GM04504 (cell line): ENCODE measurements at regions not wholly inside any gene's neighbourhood (a gene's known extent, or its start where the extent isn't known, plus 50 kb on each side); places are given as distances from the start of the nearest gene placed in this dataset.

ENCODE experiments used
- DNase-seq: peaks from one replicate; pipeline ENCODE4 v3.0.0-alpha.2; 2012; ENCODE audit warnings: low read depth

DNA sequence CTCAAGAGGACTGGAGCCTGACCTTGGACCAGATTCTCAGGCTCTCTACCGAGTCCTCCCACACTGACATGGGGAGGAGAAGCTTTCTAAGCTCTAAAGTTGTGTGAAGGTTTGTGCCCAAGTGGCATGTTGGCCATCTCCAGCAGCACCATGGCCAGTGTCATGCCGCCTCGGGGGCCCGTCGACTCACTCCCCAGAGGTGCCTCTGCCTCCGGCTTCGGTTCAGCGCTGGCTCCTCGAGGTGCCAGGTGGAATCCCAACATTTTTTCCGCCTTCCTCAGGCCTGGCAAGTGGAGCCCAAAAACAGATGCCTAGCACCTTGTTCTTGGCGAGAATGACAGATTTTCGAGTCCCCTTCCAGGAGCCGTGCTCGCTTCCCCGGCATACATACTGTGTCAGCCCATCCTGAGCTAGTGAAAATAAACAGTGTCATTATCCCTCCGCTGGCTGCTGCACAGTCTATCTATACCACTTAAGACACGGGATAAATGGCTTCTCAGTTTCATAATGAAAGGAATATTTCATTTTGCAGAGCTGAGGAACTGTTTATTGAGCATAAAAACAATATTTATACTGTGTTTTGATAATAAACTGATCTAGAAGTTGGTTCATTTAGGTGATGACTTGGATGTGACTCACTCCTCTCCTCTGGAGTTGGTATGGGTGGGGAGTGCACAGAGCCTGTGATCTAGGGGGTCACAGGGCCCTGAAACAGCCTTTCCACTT, 328.5 kb upstream of the TLE3 start:
- DNase-seq = no peak

DNA sequence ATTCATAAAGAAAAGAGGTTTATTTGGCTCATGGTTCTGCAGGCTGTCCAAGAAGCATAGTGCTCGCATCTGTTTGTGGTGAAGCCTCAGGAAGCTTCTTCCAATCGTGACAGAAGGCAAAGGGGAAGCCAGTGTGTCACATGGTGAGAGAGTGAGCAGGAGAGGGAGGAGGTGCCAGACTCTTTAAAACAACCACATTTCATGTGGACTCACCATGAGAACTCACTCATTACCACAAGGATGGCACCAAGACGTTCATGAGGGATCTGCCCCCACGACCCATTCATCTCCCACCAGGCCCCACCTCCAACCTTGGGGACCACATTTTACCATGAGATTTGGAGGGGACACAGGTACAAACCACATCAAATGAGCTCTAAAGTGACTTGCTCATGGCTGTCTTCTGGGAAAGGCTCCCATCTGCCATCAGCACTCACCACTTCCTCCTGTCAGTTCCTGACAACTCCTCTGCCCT, 327.3 kb upstream of the TLE3 start:
- no peak for DNase-seq

DNA sequence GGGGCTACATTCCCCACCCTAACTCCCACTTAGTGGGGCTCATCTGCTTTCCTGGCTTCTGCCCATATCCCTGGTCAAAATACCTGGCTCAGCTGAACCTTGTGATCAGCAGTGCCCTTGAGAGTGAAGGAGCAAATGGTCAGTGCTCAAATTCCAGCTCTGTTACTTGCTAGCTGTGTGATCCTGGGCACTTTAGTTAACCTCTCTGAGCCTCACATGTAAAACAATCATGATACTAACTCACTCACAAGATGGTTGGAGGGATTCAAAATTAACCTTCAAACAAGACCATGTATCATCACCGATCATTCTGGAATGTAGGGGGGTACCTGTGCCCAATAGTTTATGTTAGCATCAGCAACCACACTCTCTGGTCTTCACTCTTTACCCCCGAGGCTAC, 325.6 kb upstream of the TLE3 start:
- no peak for DNase-seq

DNA sequence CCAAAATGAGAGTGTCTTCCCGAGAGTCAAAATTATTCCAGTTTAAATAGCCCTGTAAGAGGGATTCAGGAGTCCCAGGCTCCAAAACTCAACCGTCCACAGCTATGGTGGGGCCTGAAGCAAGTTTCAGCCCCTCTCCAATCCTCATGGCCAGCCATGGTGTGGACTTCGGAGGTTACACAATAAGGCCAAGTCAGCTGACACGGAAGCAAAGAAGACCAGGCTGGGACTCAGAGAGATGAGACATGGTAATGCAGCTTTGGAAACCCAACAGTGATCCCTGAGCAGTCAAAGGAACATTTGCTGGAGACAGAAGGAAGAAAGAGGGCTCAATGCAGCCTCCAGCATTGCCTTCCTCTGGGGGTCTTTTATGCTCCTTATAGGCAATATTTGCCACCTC, 324.6 kb upstream of the TLE3 start:
- no peak for DNase-seq

DNA sequence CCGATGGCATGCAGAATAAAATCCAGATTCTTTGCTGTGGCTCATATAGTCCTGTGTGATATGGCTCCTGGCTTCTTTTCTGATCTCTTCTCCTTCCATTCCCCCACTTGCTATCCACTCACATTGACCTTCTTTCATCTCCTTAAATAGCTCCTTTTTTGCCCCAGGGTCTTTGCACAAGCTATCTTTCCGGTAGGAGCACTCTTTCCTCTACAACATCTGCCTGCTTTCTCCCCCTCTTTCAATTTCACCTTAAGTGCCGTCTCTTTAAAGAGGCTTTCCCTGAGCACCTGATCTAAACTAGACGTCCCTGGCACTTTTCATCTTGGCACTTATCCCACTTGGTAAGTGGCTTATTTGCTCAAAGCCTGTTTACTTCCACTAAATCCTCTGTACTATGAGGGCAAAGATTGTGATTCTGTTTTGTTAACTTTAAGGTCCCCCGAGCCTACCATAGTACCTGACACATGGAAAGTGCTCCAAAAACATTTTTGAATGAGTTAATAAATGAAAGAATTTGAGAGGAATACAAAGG, 323.3 kb upstream of the TLE3 start:
- no peak for DNase-seq

DNA sequence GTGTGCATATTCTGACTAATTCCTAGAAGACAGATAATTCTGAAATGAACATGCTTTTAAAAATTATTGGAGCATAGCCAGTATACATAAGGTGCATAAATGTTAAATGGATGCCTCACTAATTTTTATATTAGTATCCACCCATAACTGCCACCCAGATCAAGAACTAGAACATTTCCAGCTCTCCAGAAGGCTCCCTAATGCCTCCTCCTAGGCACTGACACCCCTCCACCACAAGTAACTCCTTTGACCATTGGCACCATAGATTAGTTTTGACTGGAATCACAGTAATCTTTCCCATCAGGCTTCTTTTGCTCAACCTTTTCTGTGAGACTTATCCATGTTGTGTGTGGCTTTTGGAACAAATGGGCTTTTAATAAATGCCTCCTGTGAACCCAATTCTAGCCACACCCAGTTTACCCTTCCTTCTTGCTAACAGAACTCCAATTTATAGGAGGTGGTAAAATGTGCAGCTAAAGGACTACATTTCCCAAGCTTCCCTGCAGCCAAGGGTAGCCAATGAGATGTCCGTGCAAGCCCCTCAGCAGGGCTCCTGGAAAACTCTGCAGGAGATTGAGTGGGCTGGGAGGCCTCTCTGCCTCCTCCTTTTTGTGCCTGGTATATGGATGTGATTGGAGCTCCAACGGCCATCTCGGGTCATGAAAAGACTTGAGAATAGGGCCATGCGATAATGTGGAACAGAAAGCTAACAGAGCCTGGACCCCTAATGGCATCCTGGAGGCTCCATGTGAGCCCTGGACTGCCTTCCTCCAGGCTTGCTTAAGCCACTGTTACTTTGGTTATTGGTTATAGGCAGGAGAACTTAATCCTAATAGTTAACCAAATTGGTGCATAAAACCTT, 322.6 kb upstream of the TLE3 start:
- DNase-seq = no peak

DNA sequence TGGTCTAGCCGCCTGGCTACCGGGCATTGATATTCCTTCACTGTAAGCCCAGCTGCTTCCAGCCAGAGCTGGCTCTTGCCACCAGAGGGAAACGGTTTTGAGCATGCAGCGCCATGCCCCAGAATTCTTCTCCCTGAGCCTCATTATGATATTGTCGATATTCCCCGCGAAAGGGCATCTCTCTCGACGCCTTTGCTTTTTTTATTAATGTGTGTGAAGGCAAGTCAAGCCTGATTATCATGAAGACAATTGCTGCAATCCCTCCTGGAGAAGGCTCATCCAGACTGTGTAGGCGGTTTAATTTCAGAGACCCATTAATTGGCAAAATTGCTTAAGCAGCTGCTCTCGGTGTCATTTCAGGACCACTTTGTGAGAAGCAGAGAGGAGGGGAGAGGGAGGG, 321.2 kb upstream of the TLE3 start:
- no peak for DNase-seq

DNA sequence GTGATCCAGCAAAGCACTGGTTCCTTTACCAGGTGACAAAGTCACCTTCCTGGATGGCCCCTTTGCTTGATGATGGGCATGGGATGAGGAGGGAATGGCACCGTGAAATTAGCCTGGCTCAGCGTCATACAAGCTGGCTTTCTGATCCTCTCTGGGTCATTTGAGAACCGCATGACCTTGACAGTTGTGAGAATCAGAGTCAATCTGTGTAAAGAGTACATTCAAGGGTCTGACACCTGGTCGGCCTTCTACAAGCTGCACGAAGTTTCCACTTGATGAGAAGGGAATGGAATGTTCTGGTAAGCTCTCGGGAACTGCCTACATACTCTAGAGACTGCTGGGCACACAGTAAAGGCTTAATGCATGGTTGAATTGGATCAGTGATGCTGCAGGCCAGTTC, 319.8 kb upstream of the TLE3 start:
- DNase-seq = no peak

DNA sequence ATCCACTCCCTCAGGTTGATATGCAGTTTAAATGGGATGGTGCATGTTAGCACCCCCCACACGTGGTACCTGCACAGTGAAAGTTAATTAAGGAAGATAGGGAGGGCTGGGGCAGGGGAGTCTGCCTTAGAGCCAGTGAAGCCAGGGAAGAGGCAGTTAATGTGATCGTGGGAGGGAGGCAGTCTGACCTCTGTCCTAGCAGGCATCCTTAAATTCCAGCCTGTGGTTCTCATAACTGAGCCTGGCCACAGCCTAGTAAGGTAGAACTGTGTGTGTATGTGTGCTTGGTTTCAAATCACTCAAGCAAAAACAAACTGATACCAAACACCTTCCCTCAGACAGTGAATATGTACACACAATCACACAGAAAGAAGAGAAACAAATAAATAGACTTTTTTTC, 319.1 kb upstream of the TLE3 start:
- DNase-seq = no peak

DNA sequence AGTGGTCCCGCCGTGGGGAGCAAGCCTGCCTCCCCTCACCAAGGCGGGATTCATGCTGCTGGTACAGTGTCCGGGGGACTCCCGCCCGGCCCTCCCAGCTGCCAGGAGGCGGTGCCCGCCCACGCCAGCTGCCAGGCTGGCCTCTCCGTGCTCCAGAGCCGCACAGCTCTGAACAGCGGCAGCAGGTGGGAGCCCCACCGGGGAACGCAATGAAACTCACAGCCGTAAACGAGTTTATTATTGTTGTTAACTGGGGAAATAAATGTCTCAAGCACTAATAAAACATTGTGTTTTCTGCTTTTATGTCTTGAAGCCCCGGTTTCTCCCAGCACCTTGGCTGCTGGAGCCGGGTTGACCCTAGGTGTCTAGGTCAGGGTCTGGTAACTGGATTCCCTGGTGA, 317.7 kb upstream of the TLE3 start:
- no peak for DNase-seq

DNA sequence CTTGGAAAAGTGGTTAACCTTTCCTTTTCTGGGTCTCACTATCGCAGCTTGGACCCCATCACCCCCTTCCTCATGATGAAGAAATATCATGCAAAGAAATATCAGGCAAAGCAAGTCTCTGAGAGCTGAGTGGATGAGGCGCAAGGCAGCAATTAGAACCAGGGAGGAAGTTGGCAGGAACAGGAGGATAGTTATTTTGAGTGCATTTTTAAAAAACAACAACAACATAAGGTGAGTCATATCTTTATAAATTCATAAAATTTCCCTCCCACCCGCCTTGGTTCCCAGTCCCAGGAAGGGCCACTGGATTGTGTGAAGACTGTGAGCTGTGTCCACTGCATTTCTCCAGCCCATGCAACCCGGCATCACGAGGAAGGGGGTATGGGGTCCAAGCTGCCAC, 316.9 kb upstream of the TLE3 start:
- DNase-seq = no peak

DNA sequence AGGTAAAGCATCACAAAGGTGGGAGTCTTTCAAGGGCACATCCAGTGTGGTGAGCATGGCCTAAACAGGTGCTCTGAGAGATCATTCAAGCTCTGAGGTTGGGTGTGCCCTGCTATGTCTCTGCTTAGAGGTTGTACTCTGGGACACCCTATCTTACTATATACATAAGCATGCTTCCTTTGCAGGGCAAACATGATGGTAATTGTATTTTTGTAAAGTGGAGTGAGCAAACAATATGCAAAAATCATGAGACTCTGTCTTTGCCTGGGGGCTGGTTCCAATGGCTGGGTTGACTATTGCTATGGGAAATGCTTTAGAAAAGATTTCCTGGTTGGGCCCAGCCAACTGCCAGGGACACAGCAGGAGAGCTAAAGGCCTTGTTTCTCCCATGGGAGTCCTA, 315.1 kb upstream of the TLE3 start:
- DNase-seq = no peak

DNA sequence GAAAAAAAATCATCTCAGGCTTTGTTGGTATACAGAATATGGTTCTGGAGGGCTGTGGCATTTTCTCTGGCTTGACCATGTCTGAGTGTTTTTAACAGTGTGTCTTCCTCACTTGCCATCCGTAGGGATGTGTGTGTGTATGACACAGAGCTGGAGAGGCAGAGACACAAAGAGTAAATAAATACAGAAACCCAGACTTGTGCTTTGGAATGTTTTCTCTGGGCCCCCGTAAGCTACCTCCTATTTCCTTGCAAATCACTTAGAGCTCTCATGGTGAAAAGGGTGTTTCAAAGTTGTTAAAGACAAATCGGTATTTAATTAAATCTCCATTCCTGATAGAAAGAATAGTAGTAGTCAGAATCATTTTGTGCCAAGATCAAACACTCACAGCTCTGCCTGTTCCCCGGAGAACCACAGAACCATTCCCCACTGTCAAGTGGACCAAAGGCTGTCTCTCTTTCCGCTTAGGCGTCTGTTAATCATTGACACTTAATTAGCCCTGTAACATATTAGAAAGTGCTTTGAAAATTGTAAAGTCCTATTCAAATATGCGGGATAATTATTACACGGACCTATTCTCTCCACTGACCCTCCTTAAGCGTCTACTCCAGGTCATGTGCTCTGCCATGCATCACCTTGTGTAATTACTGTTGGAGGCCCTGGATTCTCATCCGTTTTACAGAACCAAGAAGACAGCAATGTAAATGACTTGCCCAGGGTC, 313.6 kb upstream of the TLE3 start:
- no peak for DNase-seq

DNA sequence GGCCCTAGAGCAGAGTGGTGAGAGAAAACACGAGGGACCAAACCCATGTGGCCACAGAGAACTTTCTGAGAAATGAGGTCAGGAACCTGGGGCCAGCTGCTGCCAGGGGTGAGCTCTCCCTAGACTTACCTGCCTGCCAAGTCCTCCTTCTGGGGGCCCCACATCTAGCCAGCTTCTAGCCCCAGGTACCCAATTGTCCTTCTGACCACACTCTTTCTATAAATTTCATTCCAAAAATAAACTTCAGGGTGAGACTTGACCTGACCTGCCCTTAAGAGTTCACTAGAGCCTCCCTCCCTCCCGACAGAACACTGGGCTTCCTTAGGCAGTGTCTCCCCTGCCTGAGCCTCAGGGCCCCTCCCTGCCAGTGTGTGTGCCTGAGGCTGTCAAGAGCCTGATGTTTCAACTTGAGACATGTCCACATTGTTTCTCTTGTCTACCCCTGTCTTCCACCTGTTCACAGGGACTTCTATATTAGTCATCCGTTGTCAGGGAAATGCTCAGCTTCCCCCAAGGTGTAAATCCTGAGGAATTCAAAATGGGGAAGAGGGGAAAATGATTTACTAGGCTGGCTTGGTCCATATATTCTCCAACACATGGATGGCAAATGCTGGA, 312.8 kb upstream of the TLE3 start:
- DNase-seq = no peak

DNA sequence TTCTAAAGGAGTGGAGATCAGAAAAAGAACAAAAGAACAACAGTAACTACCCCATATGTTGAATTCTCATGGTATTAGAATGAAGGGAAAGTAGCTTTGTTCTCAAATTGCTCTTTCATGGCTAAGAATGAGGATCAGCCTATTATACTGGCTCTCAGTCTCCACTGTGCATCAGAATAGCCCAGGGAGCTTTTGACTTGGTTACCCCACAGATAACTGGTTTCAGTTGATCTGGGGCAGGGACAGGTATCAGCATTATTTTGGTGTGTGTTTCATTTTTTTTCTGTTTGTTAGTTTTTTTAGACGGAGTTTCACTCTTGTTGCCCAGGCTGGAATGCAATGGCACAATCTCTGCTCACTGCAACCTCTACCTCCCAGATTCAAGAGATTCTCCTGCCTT, 311.7 kb upstream of the TLE3 start:
- DNase-seq = no peak

DNA sequence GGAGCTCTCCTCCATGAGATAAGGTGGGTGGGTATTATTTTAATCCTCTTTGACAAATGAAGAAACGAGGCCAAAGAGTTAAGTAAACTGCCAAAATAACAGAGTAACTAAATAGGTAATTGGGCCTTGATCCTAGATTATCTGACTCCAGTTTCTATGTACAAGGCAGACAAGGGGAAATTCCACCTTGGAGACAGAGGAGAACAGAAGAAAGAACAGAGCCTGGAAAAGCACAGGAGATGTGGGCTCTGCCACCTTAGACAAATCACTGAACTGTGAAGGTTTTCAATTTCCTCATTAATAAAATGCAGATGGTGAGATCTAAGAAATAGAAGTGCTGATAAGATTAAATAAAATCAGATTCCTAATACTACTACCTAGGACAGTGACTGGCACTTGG, 310.2 kb upstream of the TLE3 start:
- no peak for DNase-seq

DNA sequence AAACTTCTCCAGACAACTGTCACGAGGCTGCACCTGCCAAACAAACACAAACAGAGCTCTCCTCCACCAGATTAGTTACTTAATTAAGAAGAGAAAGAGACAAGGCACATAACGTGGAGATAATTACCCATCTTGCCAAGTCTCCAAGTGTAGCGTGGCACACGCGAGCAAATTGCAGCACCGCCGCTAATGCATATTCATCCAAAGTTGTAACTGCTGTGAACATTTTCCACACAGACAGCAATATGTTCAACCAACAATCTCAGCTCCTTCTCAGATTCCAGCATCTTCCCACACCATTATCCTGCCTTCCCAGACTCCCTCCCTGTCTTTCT, 309.6 kb upstream of the TLE3 start:
- no peak for DNase-seq

DNA sequence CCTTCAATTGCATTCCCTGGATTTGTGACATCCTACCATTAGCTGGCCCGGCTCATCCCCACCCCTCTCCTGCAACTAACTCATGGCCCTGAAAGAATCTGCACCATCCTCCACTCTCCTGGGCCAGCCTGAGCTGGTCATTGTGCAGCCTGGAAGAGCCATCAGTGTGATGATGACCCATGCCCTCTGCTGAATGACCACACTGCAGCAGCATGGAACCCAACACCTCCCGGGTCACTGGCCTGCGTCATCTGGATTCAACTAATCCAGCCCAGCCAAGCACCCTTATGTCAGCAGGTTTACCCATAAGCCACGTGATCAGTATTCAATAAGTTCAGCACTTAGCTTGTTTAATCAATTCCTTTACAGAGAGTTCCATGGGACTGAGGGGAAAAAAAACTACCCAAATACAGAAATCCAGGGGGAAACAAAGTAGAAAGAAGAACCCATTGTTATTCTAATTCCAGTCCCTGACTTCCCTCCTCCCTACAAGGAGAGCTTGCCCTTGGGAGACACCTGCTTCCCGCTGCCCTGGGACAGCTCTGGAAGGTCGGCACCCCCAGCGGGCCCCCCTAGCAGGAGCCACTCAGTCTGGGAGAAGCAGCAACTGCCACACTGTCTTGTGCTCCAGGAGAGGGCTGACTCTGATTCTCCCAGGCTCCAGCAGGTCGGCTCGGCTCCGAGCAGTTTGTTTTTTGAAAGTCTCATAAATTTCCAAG, 309.1 kb upstream of the TLE3 start:
- DNase-seq = no peak

DNA sequence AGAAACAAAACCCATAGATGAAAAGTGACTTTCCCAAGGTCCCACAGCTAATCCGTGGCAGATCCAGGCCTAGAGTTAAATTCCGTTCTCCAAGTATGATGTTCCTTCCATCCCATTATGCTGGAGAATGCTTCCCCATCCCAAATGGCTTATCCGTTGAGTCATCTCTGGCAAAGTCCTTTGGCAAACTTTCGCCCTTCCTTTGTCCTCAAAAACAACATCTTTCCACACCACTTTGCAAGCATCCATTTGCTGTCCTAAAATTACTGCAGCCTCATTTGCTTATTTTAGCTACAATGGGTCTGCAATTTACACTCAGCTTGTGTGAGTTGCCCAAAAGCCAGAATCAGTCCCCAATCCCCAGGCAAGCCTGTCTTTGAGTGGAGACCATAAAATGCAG, 304.0 kb upstream of the TLE3 start:
- no peak for DNase-seq

DNA sequence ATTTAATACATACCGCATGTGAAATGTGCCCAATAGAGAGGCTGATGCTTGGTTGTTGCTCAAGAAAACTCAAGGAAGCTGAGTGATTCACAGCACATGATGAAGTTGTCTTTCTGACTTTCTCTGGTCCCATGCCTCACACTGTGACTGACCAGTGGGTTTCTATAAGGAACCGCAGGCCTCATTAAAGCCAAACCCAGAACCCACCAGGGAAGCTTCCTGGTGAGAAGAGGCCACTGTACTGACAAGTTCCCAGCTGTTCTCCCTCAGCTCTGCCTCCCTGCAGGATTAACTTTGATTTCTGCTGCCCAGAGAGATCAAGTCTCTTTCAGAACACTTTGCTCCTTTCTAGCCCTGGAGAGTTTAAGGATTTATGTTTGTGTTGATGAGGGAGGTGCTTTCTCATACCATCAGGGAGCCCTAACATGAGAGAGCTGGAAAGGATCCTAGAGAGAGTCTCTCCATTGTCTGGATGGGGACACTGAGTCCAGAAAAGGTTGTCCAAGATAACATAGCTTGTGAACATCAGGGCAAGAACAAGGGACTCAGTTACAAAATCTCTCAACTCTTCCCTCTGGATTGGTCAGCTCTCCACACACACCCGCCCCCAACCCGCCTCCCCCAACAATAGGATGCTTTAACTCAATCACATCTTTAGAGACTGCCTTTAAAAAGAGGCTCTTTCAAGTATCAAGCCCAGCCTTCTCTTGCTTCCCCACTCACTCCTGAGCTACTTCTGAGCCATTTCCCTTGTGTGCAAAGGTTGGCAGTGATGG, 303.2 kb upstream of the TLE3 start:
- DNase-seq = no peak

DNA sequence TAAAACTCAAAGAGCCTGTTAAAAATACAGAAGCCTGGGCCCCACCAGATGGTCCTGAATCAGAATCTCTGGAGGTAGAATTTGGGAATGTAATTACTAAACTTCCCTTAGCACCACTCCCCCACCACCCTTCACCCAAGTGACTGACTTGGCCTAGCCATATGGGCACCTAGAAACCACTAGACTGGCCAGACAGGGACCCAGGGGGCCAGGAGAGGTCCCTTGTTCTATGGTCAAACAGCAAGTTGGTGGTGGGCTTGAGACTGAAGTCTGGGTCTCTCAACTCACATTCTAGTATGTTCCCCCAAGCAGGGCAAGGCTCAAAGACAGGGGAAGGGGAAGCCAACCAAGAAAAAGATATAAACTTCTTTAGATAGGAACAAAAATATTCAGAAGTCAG, 301.5 kb upstream of the TLE3 start:
- no peak for DNase-seq
